ENCODE measurements at regions not wholly inside any gene's neighbourhood (a gene's known extent, or its start where the extent isn't known, plus 50 kb on each side); places are given as distances from the start of the nearest gene placed in this dataset.
"Not testable (repeated sequence)": the region's sequence is repeated elsewhere in the genome, so short reads cannot be mapped to it uniquely, and the experiment has no call there.

GRCh38 chr10:2887391-2888070 is 179.8 kb upstream of the PFKP start:
- Mint-ChIP-seq H3K4me3 (ENCODE audit: low read depth) (no peak overlapping the region), H3K27ac (no peak overlapping the region), H3K27me3 (ENCODE audit: low read depth) (peaks cover 5% of the 10 kb centered on the region), H3K4me1 (ENCODE audit: low read depth) (peaks cover 9% of the 10 kb centered on the region), H3K9me3 (peaks cover 6% of the 10 kb centered on the region), H3K36me3 (ENCODE audit: low read depth) (no peaks in the 10 kb centered on the region)
- intact Hi-C loops (cut with micrococcal nuclease): no loop called here
- no peak for DNase-seq (ENCODE audit: low spot score)

DNA sequence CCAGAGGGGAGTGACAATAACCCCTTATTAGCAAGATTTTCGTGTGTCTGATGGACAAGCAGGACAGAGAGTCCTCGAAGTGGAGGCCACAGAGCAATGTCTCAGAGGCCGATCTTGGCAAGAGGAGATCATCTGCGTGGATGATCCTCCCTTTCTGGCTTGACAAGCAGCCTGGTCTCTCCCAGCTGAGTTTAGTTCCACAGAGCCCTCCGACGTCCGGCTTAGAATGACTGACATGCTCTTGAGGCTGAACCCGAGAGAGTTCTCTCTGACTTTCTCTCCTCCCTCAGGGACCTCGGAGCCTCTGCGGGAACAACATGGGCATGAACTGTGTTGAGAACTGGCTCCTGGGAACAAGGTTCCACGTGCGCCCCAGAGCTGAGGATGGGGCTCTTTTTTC is 180.7 kb upstream of the PFKP start:
- H3K36me3 Mint-ChIP-seq (ENCODE audit: low read depth): no peaks in the 10 kb centered on the region
- H3K27ac Mint-ChIP-seq: no peak overlapping the region
- H3K4me3 Mint-ChIP-seq (ENCODE audit: low read depth): no peak overlapping the region
- intact Hi-C loops (cut with micrococcal nuclease): no loop called here
- no peak for DNase-seq (ENCODE audit: low spot score)
- peaks cover 9% of the 10 kb centered on the region for H3K4me1 Mint-ChIP-seq (ENCODE audit: low read depth)
- peaks cover 5% of the 10 kb centered on the region for H3K27me3 Mint-ChIP-seq (ENCODE audit: low read depth)
- peaks cover 6% of the 10 kb centered on the region for H3K9me3 Mint-ChIP-seq

GRCh38 chr10:2885288-2886278 is 181.8 kb upstream of the PFKP start:
- intact Hi-C loops (cut with micrococcal nuclease): no loop called here
- Mint-ChIP-seq H3K9me3 (peaks cover 6% of the 10 kb centered on the region), H3K4me1 (ENCODE audit: low read depth) (peaks cover 5% of the 10 kb centered on the region), H3K27ac (no peak overlapping the region), H3K27me3 (ENCODE audit: low read depth) (peaks cover 6% of the 10 kb centered on the region), H3K4me3 (ENCODE audit: low read depth) (no peak overlapping the region), H3K36me3 (ENCODE audit: low read depth) (no peaks in the 10 kb centered on the region)
- DNase-seq (ENCODE audit: low spot score): no peak

- H3K9me3 Mint-ChIP-seq; intact Hi-C loops (cut with micrococcal nuclease); H3K27me3 Mint-ChIP-seq (ENCODE audit: low read depth); H3K36me3 Mint-ChIP-seq (ENCODE audit: low read depth); DNase-seq (ENCODE audit: low spot score); H3K4me3 Mint-ChIP-seq (ENCODE audit: low read depth); H3K27ac Mint-ChIP-seq; H3K4me1 Mint-ChIP-seq (ENCODE audit: low read depth): not testable (repeated sequence)
Observed at GRCh38 chr10:2883983-2884540, 183.3 kb upstream of the PFKP start.

DNA sequence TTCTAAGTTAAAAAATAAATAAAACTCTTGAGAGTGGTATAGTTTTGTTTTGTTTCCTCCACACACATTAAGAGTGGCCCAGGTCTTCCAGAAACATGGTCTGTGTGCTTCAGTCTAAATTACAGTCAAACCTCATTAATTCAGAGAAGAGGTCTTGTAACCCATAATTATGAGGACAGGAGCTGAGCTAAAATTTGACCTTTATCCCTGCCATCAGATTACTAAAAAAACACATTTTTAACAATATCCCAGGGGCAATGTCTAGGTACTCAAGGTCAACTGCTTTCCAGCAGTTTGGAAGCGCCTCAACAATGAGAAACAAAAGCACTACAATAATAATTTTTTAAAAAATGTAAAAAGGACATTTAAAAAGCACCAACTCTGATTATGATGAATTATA is 184.1 kb upstream of the PFKP start:
- H3K27me3 Mint-ChIP-seq (ENCODE audit: low read depth): peaks cover 6% of the 10 kb centered on the region
- no peak overlapping the region for H3K4me3 Mint-ChIP-seq (ENCODE audit: low read depth)
- H3K4me1 Mint-ChIP-seq (ENCODE audit: low read depth): peaks cover 5% of the 10 kb centered on the region
- peaks cover under 1% of the 10 kb centered on the region for H3K9me3 Mint-ChIP-seq
- DNase-seq (ENCODE audit: low spot score): no peak
- H3K36me3 Mint-ChIP-seq (ENCODE audit: low read depth): no peaks in the 10 kb centered on the region
- H3K27ac Mint-ChIP-seq: no peak overlapping the region
- intact Hi-C loops (cut with micrococcal nuclease): no loop called here

GRCh38 chr10:2882628-2883027 is 184.7 kb upstream of the PFKP start:
- no peaks in the 10 kb centered on the region for H3K36me3 Mint-ChIP-seq (ENCODE audit: low read depth)
- no peaks in the 10 kb centered on the region for H3K9me3 Mint-ChIP-seq
- intact Hi-C loops (cut with micrococcal nuclease): no loop called here
- no peak overlapping the region for H3K4me3 Mint-ChIP-seq (ENCODE audit: low read depth)
- H3K4me1 Mint-ChIP-seq (ENCODE audit: low read depth): peaks cover 5% of the 10 kb centered on the region
- no peak overlapping the region for H3K27ac Mint-ChIP-seq
- peaks cover 6% of the 10 kb centered on the region for H3K27me3 Mint-ChIP-seq (ENCODE audit: low read depth)
- DNase-seq (ENCODE audit: low spot score): no peak

- no peaks in the 10 kb centered on the region for H3K36me3 Mint-ChIP-seq (ENCODE audit: low read depth)
- no peak overlapping the region for H3K4me3 Mint-ChIP-seq (ENCODE audit: low read depth)
- H3K27ac Mint-ChIP-seq: no peak overlapping the region
- peaks cover 6% of the 10 kb centered on the region for H3K27me3 Mint-ChIP-seq (ENCODE audit: low read depth)
- intact Hi-C loops (cut with micrococcal nuclease): no loop called here
- no peak for DNase-seq (ENCODE audit: low spot score)
- peaks cover 5% of the 10 kb centered on the region for H3K4me1 Mint-ChIP-seq (ENCODE audit: low read depth)
- H3K9me3 Mint-ChIP-seq: no peaks in the 10 kb centered on the region
Observed at GRCh38 chr10:2881720-2882620, 185.4 kb upstream of the PFKP start.

DNA sequence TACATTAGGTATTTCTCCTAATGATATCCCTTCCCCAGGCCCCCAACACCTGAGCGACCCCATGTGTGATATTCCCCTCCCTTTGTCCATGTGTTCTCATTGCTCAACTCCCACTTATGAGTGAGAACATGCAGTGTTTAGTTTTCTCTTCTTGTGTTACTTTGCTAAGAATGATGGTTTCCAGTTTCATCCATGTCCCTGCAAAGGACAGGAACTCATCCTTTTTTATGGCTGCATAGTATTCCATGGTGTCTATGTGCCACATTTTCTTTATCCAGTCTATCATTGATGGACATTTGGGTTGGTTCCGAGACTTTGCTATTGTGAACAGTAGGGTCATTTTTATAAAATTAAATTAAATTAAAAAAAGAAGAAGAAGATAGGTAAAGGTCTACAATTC is 187.3 kb upstream of the PFKP start:
- H3K4me1 Mint-ChIP-seq (ENCODE audit: low read depth); intact Hi-C loops (cut with micrococcal nuclease); H3K9me3 Mint-ChIP-seq; H3K27ac Mint-ChIP-seq; H3K27me3 Mint-ChIP-seq (ENCODE audit: low read depth); H3K36me3 Mint-ChIP-seq (ENCODE audit: low read depth); H3K4me3 Mint-ChIP-seq (ENCODE audit: low read depth); DNase-seq (ENCODE audit: low spot score): not testable (repeated sequence)

DNA sequence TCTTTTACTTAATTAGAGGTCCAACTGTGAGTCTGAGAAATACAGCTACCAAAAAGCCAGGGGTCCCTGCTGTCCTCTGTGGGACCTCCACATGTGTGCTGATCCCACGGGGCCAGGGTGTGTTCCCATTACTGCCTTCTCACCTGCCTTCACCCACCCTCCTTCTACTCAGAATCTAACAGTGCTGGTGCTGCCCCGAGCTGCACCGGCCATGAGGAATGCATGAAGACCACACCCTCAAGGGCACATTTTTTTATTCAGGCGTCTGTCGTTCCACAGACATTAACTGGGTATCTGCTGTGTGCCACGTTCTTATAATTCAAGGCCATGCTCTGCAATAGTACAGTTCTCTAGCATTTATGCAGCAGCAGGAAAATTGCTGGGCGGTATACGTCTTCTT is 188.5 kb upstream of the PFKP start:
- no peak for DNase-seq (ENCODE audit: low spot score)
- peaks cover 5% of the 10 kb centered on the region for H3K27me3 Mint-ChIP-seq (ENCODE audit: low read depth)
- intact Hi-C loops (cut with micrococcal nuclease): no loop called here
- no peak overlapping the region for H3K4me3 Mint-ChIP-seq (ENCODE audit: low read depth)
- no peak overlapping the region for H3K27ac Mint-ChIP-seq
- H3K36me3 Mint-ChIP-seq (ENCODE audit: low read depth): no peaks in the 10 kb centered on the region
- H3K9me3 Mint-ChIP-seq: no peaks in the 10 kb centered on the region
- H3K4me1 Mint-ChIP-seq (ENCODE audit: low read depth): no peaks in the 10 kb centered on the region

DNA sequence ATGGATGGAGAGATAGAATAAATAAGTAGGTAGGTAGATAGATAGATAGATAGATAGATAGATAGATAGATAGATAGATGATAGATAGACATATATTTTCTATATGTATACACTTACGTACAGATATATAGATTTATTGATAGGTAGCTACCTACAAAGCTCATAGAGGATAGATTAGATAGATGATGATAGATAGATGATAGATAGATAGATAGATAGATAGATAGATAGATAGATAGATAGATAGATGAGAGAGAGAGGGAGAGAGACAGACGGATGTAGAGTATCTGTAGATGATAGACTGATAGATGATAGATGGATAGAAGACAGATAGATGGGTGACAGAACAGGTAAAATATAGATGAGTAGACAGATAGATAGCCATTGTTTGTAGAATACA is 191.3 kb upstream of the PFKP start:
- intact Hi-C loops (cut with micrococcal nuclease): no loop called here
- Mint-ChIP-seq H3K4me3 (ENCODE audit: low read depth) (no peak overlapping the region), H3K9me3 (no peaks in the 10 kb centered on the region), H3K36me3 (ENCODE audit: low read depth) (no peaks in the 10 kb centered on the region), H3K27ac (no peak overlapping the region), H3K4me1 (ENCODE audit: low read depth) (no peaks in the 10 kb centered on the region), H3K27me3 (ENCODE audit: low read depth) (no peaks in the 10 kb centered on the region)
- no peak for DNase-seq (ENCODE audit: low spot score)

GRCh38 chr10:2874963-2875362 is 192.4 kb upstream of the PFKP start:
- Mint-ChIP-seq H3K4me3 (ENCODE audit: low read depth) (no peak overlapping the region), H3K27me3 (ENCODE audit: low read depth) (no peaks in the 10 kb centered on the region), H3K9me3 (no peaks in the 10 kb centered on the region), H3K4me1 (ENCODE audit: low read depth) (no peaks in the 10 kb centered on the region), H3K27ac (no peak overlapping the region), H3K36me3 (ENCODE audit: low read depth) (no peaks in the 10 kb centered on the region)
- intact Hi-C loops (cut with micrococcal nuclease): no loop called here
- DNase-seq (ENCODE audit: low spot score): no peak

- no peaks in the 10 kb centered on the region for H3K9me3 Mint-ChIP-seq
- H3K27ac Mint-ChIP-seq: no peak overlapping the region
- H3K27me3 Mint-ChIP-seq (ENCODE audit: low read depth): no peaks in the 10 kb centered on the region
- no peaks in the 10 kb centered on the region for H3K4me1 Mint-ChIP-seq (ENCODE audit: low read depth)
- intact Hi-C loops (cut with micrococcal nuclease): no loop called here
- DNase-seq (ENCODE audit: low spot score): no peak
- H3K36me3 Mint-ChIP-seq (ENCODE audit: low read depth): no peaks in the 10 kb centered on the region
- H3K4me3 Mint-ChIP-seq (ENCODE audit: low read depth): no peak overlapping the region
Observed at GRCh38 chr10:2873769-2874168, 193.6 kb upstream of the PFKP start.
